NCI-H1092 (cell line): ENCODE measurements at regions not wholly inside any gene's neighbourhood (a gene's known extent, or its start where the extent isn't known, plus 50 kb on each side); places are given as distances from the start of the nearest gene placed in this dataset.
"Not testable (repeated sequence)": the region's sequence is repeated elsewhere in the genome, so short reads cannot be mapped to it uniquely, and the experiment has no call there.

Source experiments
- DNase-seq: peaks from one replicate; lab custom pipeline; 2025; lab: John Stamatoyannopoulos, UW

DNA sequence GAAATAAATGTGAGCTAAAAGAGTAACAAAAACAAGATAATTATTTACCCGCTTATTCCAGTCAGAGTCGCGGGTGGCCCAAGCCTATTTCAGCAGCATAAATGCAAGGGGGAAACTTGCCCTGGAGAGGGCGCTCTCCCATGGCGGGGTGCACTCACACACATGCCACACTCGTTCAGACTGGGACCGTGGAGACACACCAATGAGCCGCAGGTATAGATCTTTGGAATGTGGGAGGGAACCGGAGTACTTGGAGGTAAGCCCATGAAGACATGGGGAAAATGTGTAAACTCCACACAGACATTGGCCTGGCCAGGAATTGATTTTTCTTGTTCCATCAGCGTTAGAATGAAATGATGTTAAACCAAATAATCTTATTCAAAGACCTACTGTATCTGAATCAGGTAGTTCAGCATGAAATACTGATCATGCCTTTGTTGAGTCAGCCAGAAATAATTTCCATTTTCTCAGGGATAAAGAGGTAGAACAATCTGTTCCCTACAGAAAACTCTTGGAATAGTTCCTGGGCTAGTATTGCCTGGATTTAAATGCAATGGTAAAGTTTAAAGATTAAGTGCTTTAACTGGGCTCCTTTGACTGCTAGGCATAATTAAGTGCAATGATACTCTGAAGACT is 191.5 kb downstream of the MCHR2 start:
- no peak for DNase-seq

- DNase-seq, result no peak
These were observed 185.0 kb downstream of the MCHR2 start for GRCh38 chr6:99808992-99809391.

GRCh38 chr6:99810295-99810694 is 183.7 kb downstream of the MCHR2 start:
- DNase-seq, result no peak

GRCh38 chr6:99810942-99811620 is 182.9 kb downstream of the MCHR2 start:
- no peak for DNase-seq

- no peak for DNase-seq
These were observed 182.4 kb downstream of the MCHR2 start for GRCh38 chr6:99811636-99812035.

- no peak for DNase-seq
These were observed 180.5 kb downstream of the MCHR2 start for GRCh38 chr6:99813565-99813964.

- no peak for DNase-seq
These were observed 179.6 kb downstream of the MCHR2 start for GRCh38 chr6:99814230-99814928.

GRCh38 chr6:99816795-99817194 is 177.2 kb downstream of the MCHR2 start:
- DNase-seq, result no peak

DNA sequence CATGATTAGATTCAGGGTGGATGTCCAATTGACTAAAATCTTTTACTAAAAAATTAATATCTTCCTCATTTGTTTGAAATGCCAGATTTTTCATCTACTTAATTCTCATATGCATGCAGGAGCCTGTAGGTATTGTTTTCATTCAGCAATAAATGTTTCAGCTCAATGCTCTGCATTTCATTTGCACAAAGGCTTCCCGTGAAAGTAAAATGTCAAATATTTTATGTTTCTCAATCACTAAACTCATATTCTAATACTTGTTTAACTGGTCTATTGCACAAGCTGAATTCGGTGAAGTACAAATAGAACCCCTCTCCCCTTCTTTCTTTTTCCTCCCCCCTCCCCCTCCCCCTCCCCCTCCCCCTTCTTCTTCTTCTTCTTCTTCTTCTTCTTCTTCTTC is 175.9 kb downstream of the MCHR2 start:
- DNase-seq, result no peak

DNA sequence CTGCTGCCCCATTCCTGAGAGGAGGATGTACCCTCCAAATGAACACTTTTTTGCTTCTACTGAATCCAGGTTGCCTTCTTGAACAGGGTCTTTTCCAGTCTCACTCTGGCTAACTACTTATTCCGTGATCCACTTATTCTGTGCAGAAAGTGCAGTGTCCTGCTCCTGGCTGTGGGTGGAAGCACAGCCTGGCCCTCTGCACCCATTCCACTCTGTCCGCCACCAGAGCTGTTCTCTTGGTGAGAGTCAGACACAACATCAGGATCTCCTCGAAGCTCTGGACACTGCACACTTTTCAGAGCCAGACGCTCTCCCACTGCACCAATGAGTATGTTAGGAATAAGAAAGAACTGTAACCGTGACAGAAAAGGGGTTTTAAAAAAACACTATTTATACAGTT is 174.2 kb downstream of the MCHR2 start:
- no peak for DNase-seq

GRCh38 chr6:99821164-99821563 is 172.9 kb downstream of the MCHR2 start:
- no peak for DNase-seq

- peak; percentile 39 for DNase-seq
These were observed 171.1 kb downstream of the MCHR2 start for GRCh38 chr6:99822741-99823512.

DNA sequence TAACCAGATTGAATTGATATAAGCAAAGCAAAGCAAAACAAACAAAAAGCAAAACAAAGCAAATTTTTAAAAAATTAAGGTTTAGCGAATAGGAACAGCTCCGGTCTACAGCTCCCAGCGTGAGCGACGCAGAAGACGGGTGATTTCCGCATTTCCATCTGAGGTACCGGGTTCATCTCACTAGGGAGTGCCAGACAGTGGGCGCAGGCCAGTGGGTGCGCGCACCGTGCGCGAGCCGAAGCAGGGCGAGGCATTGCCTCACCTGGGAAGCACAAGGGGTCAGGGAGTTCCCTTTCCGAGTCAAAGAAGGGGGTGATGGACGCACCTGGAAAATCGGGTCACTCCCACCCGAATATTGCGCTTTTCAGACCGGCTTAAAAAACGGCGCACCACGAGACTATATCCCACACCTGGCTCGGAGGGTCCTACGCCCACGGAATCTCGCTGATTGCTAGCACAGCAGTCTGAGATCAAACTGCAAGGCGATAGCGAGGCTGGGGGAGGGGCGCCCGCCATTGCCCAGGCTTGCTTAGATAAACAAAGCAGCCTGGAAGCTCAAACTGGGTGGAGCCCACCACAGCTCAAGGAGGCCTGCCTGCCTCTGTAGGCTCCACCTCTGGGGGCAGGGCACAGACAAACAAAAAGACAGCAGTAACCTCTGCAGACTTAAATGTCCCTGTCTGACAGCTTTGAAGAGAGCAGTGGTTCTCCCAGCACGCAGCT is 170.3 kb downstream of the MCHR2 start:
- not testable (repeated sequence) for DNase-seq

DNA sequence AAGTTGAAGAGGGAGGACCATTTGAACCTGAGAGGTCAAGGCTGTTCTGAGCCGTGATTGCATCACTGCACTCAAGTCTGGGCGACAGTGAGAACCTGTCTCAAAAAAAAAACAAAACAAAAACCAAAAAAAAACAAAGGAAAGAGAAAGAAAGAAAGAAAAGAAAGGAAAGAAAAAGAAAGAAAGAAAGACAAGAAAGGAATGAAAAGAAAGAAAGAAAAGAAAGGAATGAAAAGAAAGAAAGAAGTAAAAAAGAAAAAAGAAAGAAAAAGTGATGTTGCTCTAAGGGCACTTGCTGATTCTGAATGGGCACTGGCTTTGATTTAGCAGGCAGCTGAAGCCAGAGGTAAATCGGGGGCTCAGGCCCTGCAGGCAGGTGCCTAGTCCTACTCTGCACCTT is 161.0 kb downstream of the MCHR2 start:
- DNase-seq, result no peak

- DNase-seq, result no peak
These were observed 157.6 kb downstream of the MCHR2 start for GRCh38 chr6:99836471-99836870.

DNA sequence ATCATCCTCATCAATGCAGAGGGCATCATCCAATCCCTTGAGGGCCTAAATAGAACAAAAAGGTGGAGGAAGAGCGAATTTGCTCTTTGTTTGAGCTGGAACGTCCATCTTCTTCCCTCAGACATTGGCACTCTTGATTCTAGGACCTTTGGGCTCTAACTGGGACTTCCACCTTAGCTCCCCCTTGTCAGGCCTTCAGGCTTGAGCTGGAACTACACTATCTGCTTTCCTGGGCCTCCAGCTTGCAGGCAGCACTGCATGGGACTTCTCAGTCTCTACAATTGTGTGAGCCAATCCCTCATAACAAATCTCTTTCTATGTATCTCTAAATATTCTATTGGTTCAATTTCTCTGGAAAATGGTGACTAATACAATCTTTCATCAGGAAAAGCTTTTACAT is 155.4 kb downstream of the MCHR2 start:
- DNase-seq, result no peak

DNA sequence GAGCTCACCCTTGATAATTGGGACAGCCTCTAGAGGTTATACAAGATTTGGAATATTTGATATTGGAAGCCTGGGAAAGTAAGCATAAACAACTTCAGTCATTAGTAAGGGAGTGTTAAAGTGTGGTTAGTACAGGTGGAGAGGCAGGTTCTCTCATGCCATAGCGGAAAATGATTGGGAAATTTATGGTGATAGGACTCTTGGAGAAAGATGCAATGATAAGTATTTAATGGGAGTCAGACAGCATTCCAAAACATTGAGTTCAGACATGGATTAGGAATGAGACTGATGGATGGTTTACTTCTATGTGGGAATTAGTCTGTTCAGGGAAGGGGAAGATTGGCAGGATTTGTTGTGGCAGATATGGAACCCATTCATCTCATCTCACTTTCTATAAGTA is 152.7 kb downstream of the MCHR2 start:
- DNase-seq, result no peak

DNA sequence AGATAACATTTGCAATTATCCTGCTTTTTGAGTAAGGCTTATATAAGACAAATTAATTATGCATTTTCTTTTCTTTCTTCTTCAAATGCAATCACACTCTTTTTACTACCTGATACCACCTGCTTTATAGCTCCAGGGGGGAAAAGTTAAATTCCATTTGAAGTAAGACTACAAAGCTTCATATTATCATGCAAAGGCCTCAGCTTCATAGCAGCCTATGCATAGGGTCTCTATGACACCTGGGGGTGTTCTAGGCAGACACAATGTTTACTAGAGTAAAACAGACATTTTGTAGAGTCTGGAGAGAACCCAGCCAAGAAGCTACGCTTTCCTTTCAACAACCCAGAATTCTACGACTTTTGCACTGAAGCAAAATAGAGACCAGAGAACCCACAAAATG is 148.0 kb downstream of the MCHR2 start:
- DNase-seq, result no peak

GRCh38 chr6:99850841-99851240 is 143.2 kb downstream of the MCHR2 start:
- DNase-seq, result no peak

GRCh38 chr6:99852031-99852430 is 142.0 kb downstream of the MCHR2 start:
- no peak for DNase-seq

DNA sequence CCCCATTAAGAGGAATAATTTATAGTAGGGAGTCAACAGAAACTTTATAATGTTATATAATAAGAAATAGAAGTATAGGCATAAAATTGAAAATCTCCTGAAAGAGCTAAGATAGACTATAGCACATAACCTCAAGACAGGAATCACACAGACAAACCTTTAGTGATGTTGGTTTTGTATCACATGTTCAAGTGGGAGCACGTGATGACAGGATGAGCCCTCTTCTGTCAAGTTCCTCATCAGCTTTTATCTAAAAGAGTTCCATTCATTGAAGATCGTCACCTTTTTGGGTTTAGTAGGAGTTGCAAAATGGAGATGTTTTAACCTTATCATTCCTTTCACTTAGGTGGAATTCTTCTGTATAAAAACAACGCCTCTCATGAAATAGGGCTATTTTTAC is 127.0 kb downstream of the MCHR2 start:
- DNase-seq, result no peak
